Omental fat pad (tissue), 3 donors: ENCODE measurements at regions not wholly inside any gene's neighbourhood (a gene's known extent, or its start where the extent isn't known, plus 50 kb on each side); places are given as distances from the start of the nearest gene placed in this dataset.

ENCODE experiments used
- ATAC-seq: fragments of 150-250 bp; one replicate; pipeline ENCODE4 v1.9.1; 2016; ENCODE audit warnings: mild to moderate bottlenecking, moderate library complexity; ENCODE audit not compliant: low FRiP score
- DNase-seq: peaks from one replicate; pipeline ENCODE4 v3.0.0-alpha.2; 2019; ENCODE audit warnings: low spot score
- CTCF ChIP-seq, 3 donors: fragments of 450-650 bp; IDR thresholded peaks; one replicate each; pipeline ENCODE4 v1.5.1; 2016 to 2017; ENCODE audit warnings: antibody characterized with exemption in 3 of 3, mild to moderate bottlenecking in 3 of 3, moderate library complexity in 2 of 3

DNA sequence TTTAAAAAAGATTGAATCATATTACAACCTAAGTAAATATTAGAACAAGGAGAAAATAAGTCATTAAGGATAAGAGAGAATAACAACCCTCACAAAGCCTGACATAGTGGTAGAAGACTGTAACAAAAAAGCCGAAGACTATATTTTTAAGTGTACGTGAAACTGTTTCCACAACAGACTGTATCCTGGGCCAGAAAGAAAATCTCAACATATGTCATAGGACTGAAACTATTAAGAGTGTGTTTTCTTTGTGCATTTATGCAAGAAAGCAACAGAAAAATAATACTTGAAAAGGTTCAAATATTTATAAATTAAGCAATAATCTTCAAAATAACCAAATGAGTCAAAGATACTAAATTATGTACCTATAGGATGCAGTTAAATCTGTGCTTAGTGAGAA lies 309.8 kb downstream of the CASP12 start:
- no peak for TF ChIP-seq CTCF (IDR thresholded peaks at IDR 0.05)
- ATAC-seq (no peak), DNase-seq (no peak)

DNA sequence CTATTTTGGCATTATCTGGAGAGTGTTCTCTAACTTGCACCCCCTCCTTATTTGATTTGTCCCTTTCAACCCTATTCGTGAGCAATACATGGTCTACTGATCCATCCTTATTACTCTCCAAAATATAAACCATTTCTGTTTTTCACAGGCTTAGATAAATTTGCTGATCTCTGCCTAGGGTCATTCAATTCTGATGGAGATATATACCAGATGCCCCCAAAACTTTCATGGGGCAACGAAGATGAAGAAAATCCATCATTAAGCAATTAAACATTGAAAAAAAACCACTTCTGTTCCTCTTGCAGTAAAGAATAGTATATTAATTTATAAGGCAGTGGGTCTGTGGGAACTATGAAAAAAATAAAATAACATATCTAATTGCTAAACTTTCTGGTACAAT lies 313.4 kb downstream of the CASP12 start:
- DNase-seq (no peak), ATAC-seq (no peak)
- TF ChIP-seq CTCF (IDR thresholded peaks at IDR 0.05), result no peak

- no peak for TF ChIP-seq CTCF (IDR thresholded peaks at IDR 0.05)
- no peak for ATAC-seq
- DNase-seq, result no peak
Observed at GRCh38 chr11:104583857-104584256, 314.4 kb downstream of the CASP12 start.

DNA sequence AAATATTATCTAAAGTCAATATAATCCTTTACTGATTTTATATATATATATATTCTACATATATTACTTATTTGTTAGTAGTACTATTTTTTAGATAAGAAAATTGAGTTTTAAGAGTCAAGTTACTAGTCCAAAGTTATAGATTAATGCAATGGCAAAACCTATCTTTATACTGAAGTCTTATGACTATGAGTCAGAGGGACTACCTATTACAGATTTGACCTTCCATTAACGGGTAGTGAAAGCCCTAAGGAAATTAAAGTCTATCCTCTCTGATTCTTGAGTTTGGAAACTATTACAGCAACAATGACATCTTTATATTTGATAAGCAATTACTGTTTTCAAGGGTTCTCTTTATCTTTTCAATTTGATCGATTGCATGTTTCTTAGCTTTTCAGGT lies 315.8 kb downstream of the CASP12 start:
- DNase-seq (no peak), ATAC-seq (no peak)
- TF ChIP-seq CTCF (IDR thresholded peaks at IDR 0.05), result no peak

GRCh38 chr11:104581246-104581980 lies 316.8 kb downstream of the CASP12 start:
- TF ChIP-seq CTCF (IDR thresholded peaks at IDR 0.05), result no peak
- ATAC-seq (no peak), DNase-seq (no peak)

DNA sequence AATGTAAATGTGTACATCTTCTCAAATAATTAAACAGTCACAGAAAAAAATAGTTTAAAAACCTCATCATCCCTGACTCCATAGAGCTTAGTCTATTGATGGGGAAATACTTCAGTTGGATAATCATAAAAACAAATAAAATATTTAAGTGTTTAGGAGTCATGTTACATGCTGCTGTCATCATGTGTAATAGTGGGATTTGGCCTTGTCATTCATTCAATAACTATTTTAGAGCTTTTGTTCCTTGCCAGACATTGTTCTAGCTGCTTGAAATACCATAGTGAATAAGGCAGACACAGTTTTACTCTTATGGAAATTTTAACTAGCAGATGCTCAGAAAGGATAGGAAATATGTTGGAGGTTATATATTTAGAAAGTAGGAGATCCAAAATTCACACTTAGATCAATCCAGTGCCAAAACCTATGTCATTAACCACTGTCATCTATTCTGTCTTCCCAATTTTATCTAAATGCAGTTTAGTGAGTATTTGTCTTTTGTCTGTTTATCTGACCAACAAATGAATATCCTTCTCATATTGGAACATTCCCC lies 324.7 kb downstream of the CASP12 start:
- TF ChIP-seq CTCF (IDR thresholded peaks at IDR 0.05), result no peak
- DNase-seq (no peak), ATAC-seq (no peak)

DNA sequence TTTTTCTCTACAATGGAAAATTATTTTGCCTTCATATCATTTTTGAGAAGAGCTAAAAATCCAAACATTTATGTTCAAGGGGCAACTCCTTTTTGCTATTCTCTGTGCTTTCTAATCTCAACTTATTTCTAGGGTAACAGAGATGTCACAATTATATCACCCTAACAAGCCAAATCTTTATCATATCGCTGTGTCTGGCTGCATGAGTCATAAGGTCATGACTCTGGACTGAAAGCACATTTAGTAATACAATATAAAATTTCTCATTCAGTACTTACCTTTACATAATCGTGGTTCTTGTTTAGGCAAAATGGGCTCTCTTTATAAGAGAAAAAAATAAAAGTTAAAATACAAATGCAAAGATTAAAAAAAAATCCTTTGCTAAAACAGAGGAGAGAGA lies 326.0 kb downstream of the CASP12 start:
- DNase-seq, result no peak
- TF ChIP-seq CTCF (IDR thresholded peaks at IDR 0.05), result no peak
- no peak for ATAC-seq
